Skin epidermis (tissue), 12 donors: ENCODE measurements at regions not wholly inside any gene's neighbourhood (a gene's known extent, or its start where the extent isn't known, plus 50 kb on each side); places are given as distances from the start of the nearest gene placed in this dataset.

Experiments used
- H3K27ac ChIP-seq, 21 experiments: fragments of 200-600 bp; sonication (generic) in 11 of 21; one replicate each; pipeline ENCODE4 v1.5.0; 2020; ENCODE audit warnings: mild to moderate bottlenecking in 3 of 21, inconsistent platforms in 2 of 21, moderate library complexity in 2 of 21
- H3K4me3 ChIP-seq, 7 experiments: fragments of 200-600 bp; sonication (generic) in 2 of 7; one replicate each; pipeline ENCODE4 v1.5.0; 2020; ENCODE audit warnings: inconsistent platforms in 2 of 7, mild to moderate bottlenecking in 2 of 7, moderate library complexity in 1 of 7

DNA sequence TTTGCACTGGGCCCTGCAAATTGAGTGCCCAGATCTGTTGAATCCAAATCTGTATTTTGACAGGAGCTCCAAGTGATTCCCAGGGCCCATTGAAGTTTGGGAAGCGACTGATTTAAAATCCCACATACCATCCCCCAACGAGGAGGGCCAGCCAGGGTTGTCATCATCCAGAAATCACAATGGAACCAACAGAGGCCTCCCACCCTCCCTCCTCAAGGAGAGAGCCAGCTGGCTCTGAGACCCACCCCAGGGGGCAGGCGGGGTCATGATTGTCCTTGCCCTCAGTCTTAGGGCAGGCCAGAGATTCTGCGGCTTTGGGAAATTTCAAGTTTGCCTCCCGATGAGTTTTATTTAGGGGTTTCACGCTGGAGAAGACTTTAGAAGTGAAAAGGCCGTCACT lies 358.2 kb downstream of the MN1 start:
- H3K4me3 ChIP-seq: no peak overlapping the region
- H3K27ac ChIP-seq: peak overlapping the region in 1 of 21 experiments; percentile 35

DNA sequence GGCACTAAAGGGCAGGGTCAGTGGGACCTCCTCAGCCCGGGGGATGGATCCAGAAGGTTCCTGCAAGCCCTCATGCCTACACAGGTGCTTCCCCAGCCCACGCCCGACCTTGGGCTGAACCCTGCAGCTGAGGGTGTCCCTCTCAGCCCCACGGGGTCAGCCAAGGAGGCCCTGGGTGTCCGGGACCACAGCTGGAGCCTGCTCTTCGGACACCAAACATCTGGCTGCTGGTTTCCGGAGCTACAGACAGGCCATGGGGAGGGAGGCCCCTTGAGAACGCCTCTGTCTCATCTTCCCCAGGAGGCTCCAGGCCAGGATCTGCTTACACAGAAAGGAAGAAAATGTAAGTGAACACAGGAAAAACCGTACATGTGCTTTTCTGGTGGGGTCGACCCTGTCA lies 355.7 kb downstream of the MN1 start:
- Histone ChIP-seq H3K27ac (no peak overlapping the region), H3K4me3 (no peak overlapping the region)

DNA sequence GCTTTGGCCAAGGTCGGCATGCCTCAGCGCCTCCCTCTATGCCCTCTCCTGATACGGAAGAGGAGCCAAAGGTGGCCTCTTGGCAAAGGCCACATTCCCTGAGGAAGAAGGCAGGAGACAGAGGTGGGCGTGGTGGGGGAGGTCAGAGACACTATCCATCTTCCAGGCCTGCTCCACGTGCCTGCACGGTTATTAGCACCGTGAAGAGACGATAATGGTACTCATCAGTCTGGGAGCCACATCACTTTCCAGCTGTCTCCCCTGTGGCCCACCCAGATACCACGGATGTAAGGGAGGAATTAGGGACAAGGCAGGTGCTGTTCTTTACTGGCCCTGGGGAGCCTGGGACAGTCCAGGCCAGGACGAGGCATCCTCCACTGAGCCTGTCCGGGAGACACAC lies 354.3 kb downstream of the MN1 start:
- Histone ChIP-seq H3K27ac (no peak overlapping the region), H3K4me3 (no peak overlapping the region)

DNA sequence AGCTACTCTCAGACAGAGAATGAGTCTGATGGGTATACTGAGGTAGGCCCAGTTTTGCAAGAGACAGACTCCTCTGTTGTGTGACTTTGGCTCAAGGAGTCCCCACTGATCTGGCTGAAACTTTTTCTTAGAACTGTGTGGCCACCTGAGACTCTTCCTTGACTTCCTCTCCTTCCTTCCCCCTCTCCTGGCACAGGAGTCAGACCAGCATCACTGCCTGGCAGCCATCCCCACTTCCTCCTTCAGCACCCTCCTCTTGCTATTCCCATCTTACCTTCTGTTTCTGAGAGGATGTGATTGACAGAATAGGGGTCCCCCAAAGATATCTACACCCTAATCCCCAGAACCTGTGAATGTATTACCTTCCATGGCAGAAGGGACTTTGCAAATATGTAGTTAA lies 351.1 kb downstream of the MN1 start:
- Histone ChIP-seq H3K4me3 (no peak overlapping the region), H3K27ac (no peak overlapping the region)

DNA sequence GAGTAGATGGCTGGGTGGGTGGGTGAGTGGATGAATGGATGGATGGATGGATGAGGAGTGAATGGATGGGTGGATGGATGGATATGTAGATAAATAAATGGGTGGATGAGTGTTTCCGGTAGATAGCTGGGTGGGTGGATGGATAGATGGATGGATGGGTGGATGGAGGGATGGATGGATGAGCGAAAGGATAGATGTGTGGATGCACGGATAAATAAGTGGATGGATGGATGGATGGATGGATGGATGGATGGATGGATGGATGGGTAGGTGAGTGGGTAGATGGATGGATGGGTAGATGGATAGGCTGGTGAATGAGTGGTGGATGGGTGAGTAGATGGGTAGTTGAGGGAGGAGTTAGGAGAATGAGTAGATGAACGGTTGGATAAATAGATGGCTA lies 349.3 kb downstream of the MN1 start:
- no peak overlapping the region for H3K4me3 ChIP-seq
- no peak overlapping the region for H3K27ac ChIP-seq

DNA sequence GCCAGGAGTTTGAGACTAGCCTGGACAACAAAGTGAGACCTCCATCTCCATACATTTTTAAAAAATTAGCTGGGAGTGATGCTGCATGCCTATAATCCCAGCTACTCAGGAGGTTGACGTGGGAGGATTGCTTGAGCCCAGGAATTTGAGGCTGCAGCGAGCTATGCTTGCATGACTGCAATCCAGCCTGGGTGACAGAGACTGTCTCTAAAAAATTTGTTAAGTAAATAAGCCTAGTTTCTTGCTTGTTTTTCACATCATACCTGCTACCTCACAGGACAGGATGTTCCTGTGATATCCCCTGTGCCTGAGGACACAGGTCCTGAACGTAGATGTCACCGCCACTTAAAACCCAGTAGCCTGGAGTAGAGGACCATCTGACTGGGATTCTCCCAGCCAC lies 348.6 kb downstream of the MN1 start:
- Histone ChIP-seq H3K27ac (no peak overlapping the region), H3K4me3 (no peak overlapping the region)

DNA sequence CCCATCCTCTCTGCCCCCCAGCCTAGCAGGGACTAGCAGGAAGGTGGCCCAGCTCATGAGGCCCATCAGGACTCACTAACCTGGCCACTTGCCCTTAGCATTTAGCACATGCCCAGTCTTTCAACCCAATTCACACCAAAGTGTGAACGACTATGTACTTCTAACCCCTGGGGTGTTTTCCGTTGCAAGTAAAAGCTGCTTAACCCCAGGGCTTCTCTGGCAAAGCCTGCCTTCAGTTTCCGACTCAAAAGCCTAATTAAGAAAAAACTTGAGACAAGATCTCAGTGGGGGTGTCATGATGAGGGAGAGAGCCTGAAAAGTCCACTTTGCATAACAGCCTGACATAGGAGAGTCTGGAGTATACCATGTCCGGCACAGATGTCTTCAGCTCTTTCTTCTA lies 347.8 kb downstream of the MN1 start:
- H3K27ac ChIP-seq: no peak overlapping the region
- H3K4me3 ChIP-seq: no peak overlapping the region

DNA sequence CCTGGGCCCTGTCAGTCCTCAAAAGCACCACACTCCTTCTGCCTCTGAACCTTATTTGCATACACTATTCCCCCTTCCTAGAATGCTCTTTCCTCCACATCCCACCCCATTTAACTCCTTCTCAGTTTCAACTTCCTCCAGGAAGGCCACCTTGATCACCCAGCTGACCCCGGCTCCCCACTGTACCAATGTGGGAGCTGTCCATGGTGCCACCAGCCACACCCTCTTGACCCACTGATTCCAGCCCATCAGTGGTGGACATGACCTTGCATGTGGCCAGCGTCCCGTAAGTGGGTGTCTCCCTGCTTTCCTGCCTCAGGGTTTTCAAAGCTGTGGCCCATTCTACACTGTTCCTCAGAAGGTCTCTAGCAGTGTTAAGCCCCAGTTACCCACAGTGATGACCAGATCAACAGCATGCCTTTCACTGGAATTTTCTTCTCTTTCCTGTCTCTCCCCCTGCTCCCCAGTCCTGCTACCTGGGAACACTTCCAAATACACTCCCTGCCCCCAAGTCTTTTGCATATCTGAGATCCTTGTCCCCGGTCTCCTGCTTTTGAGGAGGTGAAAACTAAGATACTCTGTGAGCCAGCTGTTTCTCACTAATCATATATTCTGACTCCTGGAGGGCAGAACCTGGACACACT lies 346.6 kb downstream of the MN1 start:
- Histone ChIP-seq H3K4me3 (no peak overlapping the region), H3K27ac (no peak overlapping the region)

DNA sequence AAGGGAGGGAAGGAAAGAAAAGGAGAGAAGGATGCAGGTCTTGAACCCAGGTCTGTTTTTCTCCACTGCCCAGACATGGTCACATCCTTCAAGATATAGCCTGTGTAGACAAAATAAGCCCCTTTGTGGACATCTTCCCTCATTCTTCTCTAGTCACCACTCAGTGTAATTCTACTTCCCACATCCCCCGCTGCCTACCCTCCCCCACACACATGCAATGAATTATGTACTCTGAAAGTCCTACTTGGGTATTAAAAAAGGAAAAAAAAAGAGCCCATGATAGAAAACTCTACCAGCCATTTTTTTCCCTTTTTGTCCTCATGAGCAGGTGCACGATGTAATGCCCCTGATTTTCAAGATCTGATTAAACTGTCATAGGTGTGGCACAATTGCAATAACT lies 346.0 kb downstream of the MN1 start:
- no peak overlapping the region for H3K27ac ChIP-seq

DNA sequence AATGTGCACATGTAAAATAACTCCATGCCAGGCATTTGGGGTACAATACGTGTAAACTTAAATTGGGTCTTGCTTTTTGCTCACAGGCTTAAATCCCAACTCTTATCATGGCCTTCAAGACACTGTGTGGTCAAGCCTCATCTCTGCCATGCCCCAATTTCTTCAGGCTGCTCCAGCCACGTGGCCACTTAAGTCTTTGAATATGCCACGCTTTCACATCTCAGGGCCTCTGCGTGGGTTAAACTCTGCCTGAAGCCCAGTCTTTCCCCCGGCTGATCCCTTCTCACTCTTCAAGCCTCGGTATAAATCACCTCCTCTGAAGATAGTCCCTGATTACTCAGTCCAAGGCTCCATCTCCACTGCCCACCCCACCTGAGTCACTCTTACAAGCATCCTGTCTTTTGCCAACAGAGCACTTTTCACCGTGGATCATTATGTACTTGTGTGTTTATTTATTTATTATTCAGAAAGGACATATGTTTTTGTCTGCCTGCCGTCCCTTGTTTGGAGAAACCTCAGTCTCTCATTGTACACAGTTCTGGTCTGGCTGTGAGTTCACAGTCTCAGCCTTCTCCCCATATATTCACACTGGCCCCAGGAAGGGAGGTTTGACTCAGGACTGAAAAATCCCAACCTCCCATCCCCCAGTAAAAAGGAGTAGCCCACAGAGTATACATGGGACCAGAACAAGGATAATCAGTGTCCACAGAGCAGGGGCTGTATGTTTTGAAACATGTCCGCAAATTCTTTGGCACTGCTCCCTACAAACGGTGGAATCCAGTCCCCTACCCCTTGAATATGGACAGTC lies 344.7 kb downstream of the MN1 start:
- Histone ChIP-seq H3K4me3 (no peak overlapping the region), H3K27ac (peak overlapping the region in 3 of 21 experiments; percentile 15 to 56 (median 23))

More for the DNA sequence above, 346.0 kb downstream of the MN1 start:
- H3K4me3 ChIP-seq: no peak overlapping the region

DNA sequence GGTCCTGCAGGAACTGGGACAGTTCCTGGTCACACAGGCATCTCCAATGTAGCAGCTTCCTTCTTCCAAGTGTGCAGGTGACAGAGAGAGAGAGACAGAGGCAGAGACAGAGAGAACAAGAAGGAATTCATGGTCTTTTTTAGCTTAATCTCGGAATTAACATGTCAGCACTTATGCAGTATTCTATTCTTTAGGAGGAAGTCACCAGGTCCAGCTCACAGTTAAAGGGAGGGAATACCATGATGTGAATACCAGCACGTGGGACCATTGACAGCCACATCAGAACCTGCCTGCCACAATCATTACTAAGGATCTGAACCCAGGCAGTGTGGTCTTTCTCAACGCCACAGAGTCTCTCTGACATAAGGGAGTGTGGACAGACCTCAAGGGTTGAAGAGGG lies 341.6 kb downstream of the MN1 start:
- Histone ChIP-seq H3K4me3 (no peak overlapping the region), H3K27ac (peak overlapping the region in 3 of 21 experiments; percentile 4 to 20 (median 5))

DNA sequence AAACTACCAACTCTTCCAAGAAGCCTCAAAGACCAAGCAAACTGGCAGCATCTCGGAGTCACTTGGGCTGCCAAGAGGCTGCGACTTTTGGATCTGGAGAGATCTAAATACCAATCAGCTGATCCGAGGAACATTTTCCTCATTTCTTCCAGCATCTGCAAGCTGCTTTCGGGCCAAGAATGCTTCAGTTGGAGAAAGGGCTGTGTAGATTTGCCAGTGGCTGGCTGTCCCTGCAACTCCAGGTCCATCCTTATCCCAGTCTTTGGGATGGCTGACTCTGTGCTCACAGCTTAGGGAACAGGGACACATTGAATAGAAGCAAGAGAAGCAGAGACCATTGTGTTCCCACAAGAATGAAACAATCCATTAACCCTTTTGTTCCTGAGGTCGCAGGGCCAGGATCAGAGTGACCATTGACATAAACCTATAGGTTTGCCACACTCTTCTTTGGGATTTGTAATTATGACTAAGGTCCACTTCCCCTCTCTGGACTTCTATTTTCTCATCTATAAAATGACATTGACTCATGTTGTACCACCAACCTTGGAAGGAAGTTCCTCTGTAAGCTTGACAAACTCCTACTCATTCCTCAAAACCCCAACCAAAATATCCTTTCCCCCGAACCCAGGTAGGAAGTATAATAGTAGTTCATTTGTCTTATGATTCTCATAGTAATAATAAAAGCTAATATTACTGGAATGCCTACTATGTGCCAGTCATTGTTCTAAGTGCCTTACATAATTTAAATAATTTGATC lies 340.8 kb downstream of the MN1 start:
- H3K27ac ChIP-seq: peak overlapping the region in 4 of 21 experiments; percentile 31 to 72 (median 52)
- H3K4me3 ChIP-seq: no peak overlapping the region

DNA sequence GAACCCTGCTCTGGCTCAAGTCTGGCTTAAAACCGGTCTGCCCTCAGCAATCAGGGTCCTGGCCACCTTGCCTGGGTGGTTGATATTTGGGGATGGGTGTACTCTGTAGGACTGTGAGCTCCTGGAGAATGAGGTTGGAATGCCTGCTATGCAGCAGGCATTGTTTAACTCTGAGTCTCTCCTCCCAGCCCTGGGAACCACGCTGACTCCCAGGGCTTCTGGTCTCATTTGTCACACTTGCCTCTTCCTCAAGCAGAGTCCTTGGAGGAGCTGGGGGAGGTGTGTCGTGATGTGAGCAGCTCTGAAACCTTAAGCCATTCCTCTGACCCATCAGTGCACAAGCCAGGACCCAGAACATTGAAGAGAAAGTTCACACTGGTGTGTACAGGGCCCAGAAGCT lies 340.1 kb downstream of the MN1 start:
- peak overlapping the region in 6 of 21 experiments; percentile 28 to 72 (median 52) for H3K27ac ChIP-seq

DNA sequence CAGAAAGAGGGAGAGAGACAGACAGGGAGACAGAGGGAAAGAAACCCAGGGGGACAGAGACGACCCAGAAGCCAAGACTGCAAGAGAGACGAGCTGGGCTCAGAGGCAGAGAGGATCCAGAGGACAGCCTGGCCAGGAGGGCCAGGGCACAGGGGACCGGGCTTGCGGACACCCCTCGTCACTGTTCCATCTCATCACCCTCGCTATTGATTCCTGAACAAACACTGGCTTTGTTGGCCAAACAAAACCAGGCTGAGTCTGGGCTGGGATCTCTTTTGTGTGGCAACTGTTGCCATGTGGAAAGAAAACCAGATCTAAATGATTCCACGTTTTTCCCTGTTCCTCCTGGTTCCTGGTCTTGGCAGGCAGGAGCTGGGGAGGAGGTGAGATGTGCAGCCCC lies 339.4 kb downstream of the MN1 start:
- Histone ChIP-seq H3K27ac (peak overlapping the region in 8 of 21 experiments; percentile 28 to 72 (median 44)), H3K4me3 (no peak overlapping the region)

More for the DNA sequence above, 340.1 kb downstream of the MN1 start:
- H3K4me3 ChIP-seq: no peak overlapping the region

DNA sequence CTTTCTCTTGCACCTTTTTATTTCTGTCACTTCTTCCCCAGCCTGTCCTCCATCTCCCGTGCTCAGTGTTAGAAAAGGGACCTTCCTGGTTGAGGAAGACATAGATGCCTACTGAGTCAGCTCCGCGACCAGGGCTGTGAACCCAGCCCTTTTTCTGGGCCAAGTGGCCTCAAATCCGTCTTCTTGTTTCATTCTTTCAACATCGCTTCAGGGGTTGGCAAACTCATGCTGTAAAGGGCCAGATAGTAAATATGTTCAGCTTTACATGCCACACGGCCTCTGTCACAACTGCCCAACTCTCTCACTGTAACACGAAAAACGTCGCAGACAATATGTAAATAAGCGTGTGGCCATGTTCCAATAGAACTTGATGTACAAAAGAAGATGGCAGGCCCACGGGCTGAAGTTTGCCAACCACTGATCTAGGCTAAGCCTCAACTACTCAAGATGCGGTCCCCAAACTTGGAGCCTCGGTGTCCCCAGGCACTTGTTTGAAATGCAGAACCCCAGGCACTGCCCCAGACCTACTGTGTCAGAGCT lies 338.4 kb downstream of the MN1 start:
- Histone ChIP-seq H3K27ac (peak overlapping the region in 4 of 21 experiments; percentile 33 to 72 (median 50)), H3K4me3 (no peak overlapping the region)

DNA sequence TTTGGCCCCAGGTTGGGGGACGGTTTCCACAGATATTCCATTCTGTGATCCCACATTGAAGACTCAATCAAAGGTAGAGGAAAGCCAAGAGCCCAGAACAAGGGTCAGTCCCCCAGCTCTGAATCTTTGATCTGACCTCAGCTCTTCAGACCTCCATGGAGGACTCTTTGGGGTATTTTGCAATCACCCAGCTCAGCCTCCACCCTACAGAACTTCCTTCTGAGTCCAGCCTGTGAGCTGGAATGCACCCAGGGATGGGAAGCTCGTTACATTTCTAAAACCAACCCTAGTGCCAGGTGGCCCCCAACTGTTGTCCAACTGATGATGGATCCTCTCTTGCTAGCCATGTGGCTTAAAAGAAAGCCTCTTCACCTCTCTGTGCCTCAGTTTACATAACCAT lies 335.3 kb downstream of the MN1 start:
- peak overlapping the region in 3 of 21 experiments; percentile 47 to 81 (median 50) for H3K27ac ChIP-seq
- H3K4me3 ChIP-seq: no peak overlapping the region

DNA sequence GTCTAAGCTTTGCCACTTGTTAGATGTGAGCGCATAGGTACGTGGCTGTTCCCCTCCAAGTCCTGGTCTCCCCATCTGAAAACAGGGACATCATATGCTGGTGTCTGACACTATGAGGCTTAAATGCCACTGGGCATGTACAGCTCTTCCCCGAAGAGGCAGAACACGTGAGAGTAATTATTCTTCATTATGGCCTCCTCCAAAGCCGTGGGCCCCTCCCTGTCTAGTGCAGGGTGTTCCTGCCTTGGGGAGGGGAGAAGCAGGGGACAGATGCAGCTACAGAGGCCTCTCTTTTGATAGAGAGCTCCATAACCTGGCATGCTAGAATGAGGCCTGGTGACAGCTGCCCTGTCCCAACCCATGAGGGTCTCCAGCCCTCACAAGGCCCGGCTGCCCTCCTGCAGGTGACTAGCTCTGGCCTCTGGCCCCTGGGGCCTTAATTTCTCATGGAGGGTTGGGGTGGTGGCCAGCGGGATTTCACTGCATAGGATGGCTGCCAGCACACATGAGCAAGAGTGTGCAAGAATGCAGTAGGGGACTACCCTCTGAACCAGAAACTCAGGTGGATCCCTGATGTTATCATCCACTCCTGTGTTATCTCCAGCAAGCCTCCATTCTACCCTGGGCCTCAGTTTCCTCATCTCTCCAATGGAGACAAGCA lies 334.6 kb downstream of the MN1 start:
- H3K27ac ChIP-seq: peak overlapping the region in 10 of 21 experiments; percentile 15 to 81 (median 43)

DNA sequence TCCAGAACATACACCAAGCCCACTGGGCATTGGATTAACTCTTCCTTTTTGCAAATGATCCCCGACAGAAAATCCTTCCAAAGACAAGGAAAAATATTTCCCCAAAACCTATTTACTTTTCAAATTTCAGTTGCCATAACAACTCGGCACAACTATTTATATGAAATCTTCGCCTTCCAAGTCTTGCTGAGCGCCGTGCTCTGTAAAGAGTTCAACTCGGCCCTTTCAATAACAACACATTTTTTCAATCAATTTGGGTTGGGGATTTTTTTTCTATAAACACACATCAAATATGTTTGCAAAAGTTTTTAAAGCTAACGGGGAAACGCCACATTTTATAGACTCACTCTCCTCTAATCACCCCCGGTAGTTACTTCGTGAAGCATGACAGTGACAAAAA lies 333.8 kb downstream of the MN1 start:
- peak overlapping the region in 7 of 21 experiments; percentile 4 to 77 (median 50) for H3K27ac ChIP-seq
- H3K4me3 ChIP-seq: no peak overlapping the region

More for the DNA sequence above, 334.6 kb downstream of the MN1 start:
- H3K4me3 ChIP-seq: no peak overlapping the region

DNA sequence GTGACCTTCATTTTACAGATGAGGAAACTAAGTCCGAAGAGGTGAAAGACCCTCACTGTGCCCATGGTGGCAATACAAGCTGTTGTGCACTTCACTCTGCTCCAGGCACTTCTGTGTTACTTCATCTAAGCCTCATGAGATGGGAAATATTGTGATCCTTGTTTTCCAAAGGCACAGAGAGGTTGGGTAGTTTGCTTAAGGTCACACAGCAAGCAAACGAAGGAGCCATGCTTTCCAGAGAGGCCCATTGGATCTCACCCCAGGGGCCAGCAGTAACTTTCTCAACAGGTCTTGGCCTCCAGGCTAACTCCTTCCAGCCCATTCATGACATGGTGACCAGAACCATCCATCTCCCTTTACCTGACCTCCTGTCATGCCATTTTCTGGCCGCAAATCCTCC lies 332.8 kb downstream of the MN1 start:
- Histone ChIP-seq H3K4me3 (no peak overlapping the region), H3K27ac (peak overlapping the region in 10 of 21 experiments; percentile 4 to 77 (median 52))
